ENCODE measurements at regions not wholly inside any gene's neighbourhood (a gene's known extent, or its start where the extent isn't known, plus 50 kb on each side); places are given as distances from the start of the nearest gene placed in this dataset.

- Histone ChIP-seq H3K27me3 (ENCODE audit: insufficient read depth, low read length) (no peaks in the 10 kb centered on the region), H2AK5ac (ENCODE audit: insufficient read length, low read length) (no peak overlapping the region), H3K4me1 (ENCODE audit: insufficient read depth, low read length) (no peaks in the 10 kb centered on the region), H3K9me3 (ENCODE audit: control insufficient read depth, low read depth, low read length) (no peaks in the 10 kb centered on the region), H2AFZ (ENCODE audit: low read length) (no peak overlapping the region), H2BK12ac (ENCODE audit: insufficient read length, low read depth, low read length) (no peak overlapping the region), H3K4ac (ENCODE audit: low read depth, low read length) (no peak overlapping the region), H3K18ac (ENCODE audit: insufficient read length, low read depth, low read length) (no peak overlapping the region), H3K27ac (ENCODE audit: insufficient read length, low read depth, low read length) (no peak overlapping the region), H3K79me2 (ENCODE audit: insufficient read depth, low read length) (no peaks in the 10 kb centered on the region), H4K5ac (ENCODE audit: insufficient read length, low read depth, low read length) (no peak overlapping the region), H3K23ac (ENCODE audit: insufficient read length, low read depth, low read length) (no peak overlapping the region), H2BK120ac (ENCODE audit: low read depth, low read length, poor library complexity, severe bottlenecking) (no peak overlapping the region), H3K14ac (ENCODE audit: insufficient read depth, low read length) (no peak overlapping the region), H3T11ph (ENCODE audit: low read length) (no peak overlapping the region), H3K79me1 (ENCODE audit: insufficient read depth, low read depth, low read length, poor library complexity, severe bottlenecking) (no peaks in the 10 kb centered on the region), H4K8ac (replicated peaks; ENCODE audit: insufficient read length, low read depth, low read length) (no peak overlapping the region), H3K9ac (ENCODE audit: extremely low read depth, insufficient read length, low read length) (no peak overlapping the region), H3K4me2 (ENCODE audit: insufficient read depth, insufficient read length, low read length) (no peak overlapping the region), H4K91ac (ENCODE audit: insufficient read length, low read depth, low read length) (no peak overlapping the region), H4K20me1 (ENCODE audit: control insufficient read depth, insufficient read depth, insufficient read length) (no peaks in the 10 kb centered on the region), H3K23me2 (ENCODE audit: insufficient read length, low read depth, low read length, poor library complexity, severe bottlenecking) (no peaks in the 10 kb centered on the region), H3K56ac (ENCODE audit: insufficient read length, low read depth, low read length) (no peak overlapping the region), H2BK5ac (ENCODE audit: insufficient read length, low read length) (no peak overlapping the region), H2BK20ac (ENCODE audit: low read depth, low read length, poor library complexity, severe bottlenecking) (no peak overlapping the region), H2BK15ac (ENCODE audit: low read depth, low read length) (no peak overlapping the region)
- no peak for TF ChIP-seq CTCF (conservative IDR thresholded peaks at IDR 0.05)
- Mint-ChIP-seq H3K9me3 (peaks cover 0 to 2% of the 10 kb centered on the region in 2 experiments; a peak in 1 of 5 replicates), H3K4me1 (peaks cover 2 to 6% of the 10 kb centered on the region in 2 experiments; a peak in 2 of 4 replicates), H3K27me3 (ENCODE audit: low read depth) (no peaks in the 10 kb centered on the region; the same call in 1 of the 2 replicates), H3K4me3 (no peak overlapping the region), H3K36me3 (ENCODE audit: insufficient read depth in 1 of 3, low read depth in 3 of 3) (no peaks in the 10 kb centered on the region; a peak in 1 of 7 replicates), H3K27ac (no peak overlapping the region)
- DNase-seq = no peak
Measured at GRCh38 chr4:152024881-152025280, 264.1 kb upstream of the GATB start.
